GM18868 (cell line): ENCODE measurements at regions not wholly inside any gene's neighbourhood (a gene's known extent, or its start where the extent isn't known, plus 50 kb on each side); places are given as distances from the start of the nearest gene placed in this dataset.
A peak's percentile ranks its signal among the peaks of the same experiment; 100 is the strongest.

Experiments used
- ATAC-seq: cut with Tn5 transposase; IDR thresholded peaks from one replicate; pipeline ENCODE4 v1.9.1; 2021; ENCODE audit warnings: mild to moderate bottlenecking, moderate library complexity; ENCODE audit not compliant: unreplicated experiment

GRCh38 chr4:104890598-104891275 is 255.9 kb upstream of the TET2 start:
- no peak for ATAC-seq

DNA sequence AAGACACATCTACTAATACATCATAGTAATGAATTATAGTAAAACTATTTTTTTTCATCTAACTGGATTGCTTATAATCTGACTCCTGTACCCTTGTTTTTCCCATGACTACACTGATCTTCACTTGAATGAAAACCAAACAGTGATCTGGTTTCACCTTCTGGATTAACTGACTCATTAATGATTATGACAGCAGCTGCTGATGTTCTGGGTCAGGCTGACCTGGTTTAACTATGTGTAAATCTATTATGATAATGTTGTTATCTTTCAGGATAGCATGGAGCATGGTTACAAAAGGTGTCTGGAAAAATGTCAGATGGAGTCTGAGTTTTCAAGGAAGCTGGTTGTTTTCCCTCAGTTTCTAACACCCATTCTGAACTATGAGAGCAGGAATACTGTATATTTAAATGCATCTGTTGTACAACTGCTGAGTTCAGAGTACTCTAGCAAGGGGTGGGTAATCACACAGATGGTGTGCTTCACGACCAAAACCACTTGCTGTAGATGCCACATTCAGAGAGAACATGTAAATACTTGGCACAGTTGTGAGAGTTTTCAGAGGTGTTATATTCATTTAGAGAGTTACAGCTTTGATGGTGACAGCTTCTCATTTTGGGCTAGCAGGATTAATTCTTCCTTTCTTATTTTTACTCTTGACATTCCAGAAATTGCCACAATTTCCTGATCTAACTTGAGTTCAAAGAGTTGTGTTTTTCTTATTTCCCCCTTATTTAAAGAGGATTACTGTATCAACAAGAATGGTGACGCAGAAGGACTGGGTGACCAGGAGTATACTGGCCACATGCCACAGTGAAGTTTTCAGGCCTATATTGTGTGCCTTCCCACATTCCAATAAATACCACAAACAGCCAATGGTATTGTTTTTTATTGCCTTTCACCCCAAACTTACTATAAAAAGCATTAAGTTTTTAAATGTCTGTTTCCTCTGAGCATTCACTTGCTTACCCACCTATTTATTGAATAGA is 249.7 kb upstream of the TET2 start:
- ATAC-seq, result peak; percentile 73

DNA sequence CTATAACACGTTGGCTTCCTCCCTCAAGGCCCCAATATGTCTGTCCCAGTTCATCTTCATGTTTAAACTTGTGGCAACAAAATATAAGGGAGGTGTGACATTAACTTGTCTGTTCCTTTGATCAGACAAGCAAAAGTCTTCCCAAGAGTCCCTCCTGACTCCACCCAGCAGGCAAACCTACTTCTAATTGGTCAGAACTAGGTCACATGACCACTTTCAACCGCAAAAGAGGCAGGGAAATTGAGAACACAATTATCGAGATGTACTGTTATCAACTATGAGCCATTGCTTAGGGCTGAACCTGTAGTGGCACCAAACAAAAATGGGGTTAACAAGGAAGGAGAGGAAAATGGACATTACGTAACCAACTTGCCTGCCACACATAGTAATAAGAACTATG is 246.8 kb upstream of the TET2 start:
- no peak for ATAC-seq

DNA sequence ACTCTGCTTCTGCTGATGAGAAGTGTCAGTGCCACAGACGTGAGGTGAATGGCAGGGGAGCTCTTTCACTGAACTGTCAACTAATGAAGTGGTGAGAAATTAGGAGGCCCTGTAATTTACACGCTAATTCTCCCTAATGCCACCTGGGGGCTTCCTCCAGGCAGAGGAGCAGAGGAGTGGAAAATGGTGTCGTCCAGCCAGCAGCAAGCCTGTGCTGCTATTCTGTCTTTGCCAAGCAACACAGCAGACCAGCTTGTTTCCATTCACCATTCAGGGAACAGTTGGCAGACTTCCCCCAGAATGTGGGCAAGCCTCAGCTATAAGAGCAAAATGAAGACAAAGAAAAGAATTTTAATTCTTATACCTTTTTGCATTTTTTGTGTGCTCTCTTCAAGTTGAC is 245.2 kb upstream of the TET2 start:
- ATAC-seq, result peak; percentile 40

DNA sequence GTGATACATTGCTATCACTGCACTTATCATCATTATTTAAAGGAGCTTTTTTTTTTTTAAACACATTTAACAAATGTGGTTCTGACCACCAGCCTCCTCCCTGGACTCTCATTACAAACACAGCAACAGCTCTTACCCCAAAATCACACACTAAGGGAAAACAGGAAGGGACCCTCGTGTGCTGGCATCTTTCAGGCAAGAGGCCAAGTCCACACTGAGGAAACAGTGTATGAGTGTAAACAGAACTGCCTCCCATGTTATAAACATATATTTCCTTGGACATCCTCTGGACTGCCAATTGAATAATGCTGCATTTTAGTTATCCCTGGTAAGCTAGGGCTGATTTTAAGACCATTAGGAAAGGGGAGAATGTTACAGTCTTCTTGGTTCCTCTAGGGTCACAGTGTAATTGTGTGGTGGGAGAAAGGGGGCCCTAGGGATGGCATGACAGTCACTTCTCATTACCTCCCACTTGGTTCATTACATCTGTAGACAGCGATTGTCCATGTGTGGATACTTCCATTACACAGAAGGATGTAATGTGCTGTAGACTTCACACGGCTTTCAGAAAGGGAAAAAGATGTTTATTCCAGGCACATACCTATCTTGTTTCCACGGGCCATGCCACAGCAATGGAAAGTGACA is 244.6 kb upstream of the TET2 start:
- no peak for ATAC-seq

GRCh38 chr4:104905065-104905464 is 241.6 kb upstream of the TET2 start:
- ATAC-seq, result no peak

DNA sequence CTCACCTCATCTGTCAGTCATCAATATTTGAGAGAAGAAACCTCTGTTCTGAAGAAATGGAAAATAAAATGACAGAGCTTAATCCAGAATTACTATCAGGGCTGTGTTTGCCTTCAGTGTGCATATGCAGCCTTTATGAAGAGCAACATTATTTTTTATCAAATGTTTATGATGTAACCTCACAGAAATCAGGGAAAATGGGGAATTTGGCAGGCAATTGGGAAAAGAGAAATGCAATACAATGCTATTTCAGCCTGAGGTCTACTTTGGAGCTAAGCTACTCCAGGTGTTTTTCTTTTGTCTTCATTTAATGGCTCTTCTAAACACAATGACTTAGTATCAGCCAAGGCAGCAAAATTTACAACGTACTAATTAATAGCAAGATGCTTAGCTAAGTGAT is 241.1 kb upstream of the TET2 start:
- no peak for ATAC-seq

DNA sequence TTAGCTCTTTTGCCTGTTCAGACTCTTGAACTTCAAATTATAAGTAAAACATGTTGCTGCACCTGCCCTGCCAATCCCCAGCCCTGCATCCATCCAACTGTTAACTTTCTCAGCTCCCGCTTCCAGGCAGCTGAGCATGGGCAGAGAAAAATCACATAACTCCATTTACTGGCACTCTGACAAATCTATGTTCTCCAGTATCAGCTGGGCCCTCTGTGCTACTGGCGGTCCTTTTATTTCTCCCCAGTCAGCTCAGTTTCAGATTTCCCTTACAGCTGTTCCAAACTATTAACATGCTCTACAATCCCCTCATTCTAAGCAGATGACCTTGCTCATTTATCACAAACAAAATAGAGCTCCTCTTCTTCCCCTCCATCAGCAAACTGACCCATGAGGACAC is 240.4 kb upstream of the TET2 start:
- ATAC-seq, result no peak

GRCh38 chr4:104907074-104907649 is 239.5 kb upstream of the TET2 start:
- no peak for ATAC-seq

- no peak for ATAC-seq
Observed at GRCh38 chr4:104907991-104908390, 238.7 kb upstream of the TET2 start.

- ATAC-seq, result no peak
Observed at GRCh38 chr4:104909376-104909775, 237.3 kb upstream of the TET2 start.

GRCh38 chr4:104912518-104912917 is 234.2 kb upstream of the TET2 start:
- no peak for ATAC-seq

DNA sequence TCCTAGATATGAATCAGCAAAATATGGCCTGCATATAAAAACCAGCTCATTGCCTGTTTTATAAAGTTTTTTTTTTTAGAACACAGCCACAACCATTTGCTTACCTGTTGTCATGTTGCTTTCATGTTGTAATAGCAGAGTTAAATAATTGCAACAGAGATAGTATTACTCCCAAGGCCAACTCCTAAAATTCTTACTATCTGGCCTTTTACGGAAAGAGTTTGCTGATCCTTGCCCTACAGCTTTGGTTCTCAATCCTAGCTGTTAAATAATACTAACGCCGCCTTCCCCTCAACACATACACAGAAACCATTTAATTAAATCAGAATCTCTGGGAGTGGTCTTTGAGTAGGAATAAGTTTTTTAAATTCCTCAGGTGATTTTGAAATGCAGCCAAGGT is 231.3 kb upstream of the TET2 start:
- ATAC-seq, result no peak

- no peak for ATAC-seq
Observed at GRCh38 chr4:104915864-104916263, 230.8 kb upstream of the TET2 start.

- ATAC-seq, result no peak
Observed at GRCh38 chr4:104919406-104919805, 227.3 kb upstream of the TET2 start.

DNA sequence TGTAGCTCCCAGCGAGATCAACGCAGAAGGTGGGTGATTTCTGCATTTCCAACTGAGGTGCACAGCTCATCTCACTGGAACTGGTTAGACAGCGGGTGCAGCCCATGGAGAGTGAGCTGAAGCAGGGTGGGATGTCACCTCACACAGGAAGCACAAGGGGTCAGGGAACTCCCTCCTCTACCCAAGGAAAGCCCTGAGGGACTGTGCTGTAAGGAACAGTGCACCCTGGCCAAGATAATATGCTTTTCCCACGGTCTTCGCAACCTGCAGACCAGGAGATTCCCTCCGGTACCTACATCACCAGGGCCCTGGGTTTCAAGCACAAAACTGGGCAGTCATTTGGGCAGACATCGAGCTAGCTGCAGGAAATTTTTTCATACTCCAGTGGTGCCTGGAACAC is 216.4 kb upstream of the TET2 start:
- ATAC-seq, result peak; percentile 36

DNA sequence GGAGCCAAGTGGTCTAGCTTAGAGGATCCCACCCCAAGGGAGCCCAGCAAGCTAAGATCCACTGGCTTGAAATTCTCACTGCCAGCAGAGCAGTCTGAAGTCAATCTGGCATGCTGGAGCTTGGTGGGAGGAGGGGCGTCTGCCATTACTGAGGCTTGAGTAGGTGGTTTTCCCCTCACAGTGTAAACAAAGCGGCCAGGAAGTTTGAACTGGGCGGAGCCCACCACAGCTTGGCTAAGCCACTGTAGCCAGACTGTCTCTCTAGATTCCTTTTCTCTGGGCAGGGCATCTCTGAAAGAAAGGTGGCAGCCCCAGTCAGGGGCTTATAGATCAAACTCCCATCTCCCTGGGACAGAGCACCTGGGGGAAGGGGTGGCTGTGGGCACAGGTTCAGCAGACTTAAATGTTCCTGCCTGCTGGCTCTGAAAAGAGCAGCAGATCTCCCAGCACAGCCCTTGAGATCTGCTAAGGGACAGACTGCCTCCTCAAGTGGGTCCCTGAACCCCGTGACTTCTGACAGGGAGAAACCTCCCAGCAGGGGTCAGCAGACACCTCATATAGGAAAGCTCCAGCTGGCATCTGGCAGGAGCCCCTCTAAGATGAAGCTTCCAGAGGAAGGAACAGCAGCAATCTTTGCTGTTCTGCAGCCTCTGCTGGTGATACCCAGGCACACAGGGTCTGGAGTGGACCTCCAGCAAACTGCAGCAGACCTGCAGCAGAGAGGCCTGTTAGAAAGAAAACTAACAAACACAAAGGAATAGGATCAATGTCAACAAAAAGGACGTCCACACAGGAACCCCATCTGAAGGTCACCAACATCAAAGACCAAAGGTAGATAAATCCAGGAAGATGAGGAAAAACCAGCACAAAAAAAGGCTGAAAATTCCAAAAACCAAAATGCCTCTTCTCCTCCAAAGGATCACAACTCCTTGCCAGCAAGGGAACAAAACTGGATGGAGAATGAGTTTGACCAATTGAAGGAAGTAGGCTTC is 215.6 kb upstream of the TET2 start:
- ATAC-seq, result peak; percentile 87

GRCh38 chr4:104938624-104939023 is 208.1 kb upstream of the TET2 start:
- ATAC-seq, result no peak

DNA sequence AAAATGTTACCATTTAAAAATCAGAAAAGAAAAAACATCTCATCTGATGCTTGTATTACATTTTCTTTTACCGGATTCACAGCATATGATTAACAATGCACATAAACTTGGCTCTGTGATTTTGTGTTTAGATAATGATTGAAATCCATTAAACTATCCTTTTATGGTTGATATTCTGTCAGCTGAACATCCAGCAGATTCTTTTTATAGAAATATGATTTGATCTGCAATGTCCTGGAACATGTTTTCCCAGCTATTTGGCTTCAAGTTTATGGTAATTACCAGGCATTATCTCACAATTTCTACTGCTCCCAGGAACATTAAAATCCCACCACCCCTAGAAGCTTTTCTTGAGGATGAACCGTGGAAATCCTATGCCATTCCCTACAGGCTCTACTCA is 205.7 kb upstream of the TET2 start:
- no peak for ATAC-seq

DNA sequence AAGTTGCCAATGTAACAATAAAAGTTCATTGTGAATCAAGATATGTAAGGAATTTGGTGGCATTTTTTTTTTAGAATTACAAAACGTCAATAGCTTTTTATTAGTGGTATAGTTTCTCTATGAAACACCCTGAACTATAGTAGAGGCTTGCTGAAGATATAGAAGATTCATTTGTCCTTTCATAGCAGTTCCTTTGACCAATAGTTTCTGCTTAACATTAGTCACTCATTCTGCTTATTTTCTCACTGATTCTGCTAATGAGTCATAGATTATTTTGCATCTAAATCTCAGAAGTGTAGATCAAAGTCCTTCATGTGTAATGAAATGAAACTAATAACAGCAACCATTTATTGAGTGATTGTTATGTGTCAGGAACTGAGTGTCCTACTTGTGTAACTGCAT is 205.0 kb upstream of the TET2 start:
- peak; percentile 57 for ATAC-seq
